Ammon's horn (tissue), 1 donor: ENCODE measurements at regions not wholly inside any gene's neighbourhood (a gene's known extent, or its start where the extent isn't known, plus 50 kb on each side); places are given as distances from the start of the nearest gene placed in this dataset.
"Not testable (repeated sequence)": the region's sequence is repeated elsewhere in the genome, so short reads cannot be mapped to it uniquely, and the experiment has no call there.

Experiments
- DNase-seq: peaks from one replicate; pipeline ENCODE4 v3.0.0-alpha.2; 2016; ENCODE audit warnings: low spot score

GRCh38 chr13:81383444-81383843, 1042.5 kb upstream of the SPRY2 start:
- DNase-seq = no peak

DNA sequence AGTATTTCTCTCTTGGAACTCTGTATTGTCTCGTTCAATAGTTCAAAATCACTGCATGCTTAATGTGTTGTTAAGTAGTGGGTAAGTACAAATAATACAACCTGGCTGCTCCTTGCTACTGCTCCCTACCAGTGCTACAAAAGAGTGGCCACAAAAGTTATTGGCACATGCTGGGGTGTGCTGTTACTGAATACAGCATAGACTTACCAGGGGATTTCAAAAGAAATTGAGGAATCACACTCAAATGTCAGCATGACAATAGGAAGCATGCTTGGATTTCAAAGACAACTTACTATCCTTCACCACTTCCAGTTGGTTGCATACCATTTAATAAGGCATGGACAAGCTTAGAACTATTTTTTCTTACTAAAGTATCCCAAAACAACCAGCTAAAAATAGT, 1041.3 kb upstream of the SPRY2 start:
- DNase-seq = no peak

GRCh38 chr13:81381560-81381959, 1040.6 kb upstream of the SPRY2 start:
- DNase-seq = no peak

DNA sequence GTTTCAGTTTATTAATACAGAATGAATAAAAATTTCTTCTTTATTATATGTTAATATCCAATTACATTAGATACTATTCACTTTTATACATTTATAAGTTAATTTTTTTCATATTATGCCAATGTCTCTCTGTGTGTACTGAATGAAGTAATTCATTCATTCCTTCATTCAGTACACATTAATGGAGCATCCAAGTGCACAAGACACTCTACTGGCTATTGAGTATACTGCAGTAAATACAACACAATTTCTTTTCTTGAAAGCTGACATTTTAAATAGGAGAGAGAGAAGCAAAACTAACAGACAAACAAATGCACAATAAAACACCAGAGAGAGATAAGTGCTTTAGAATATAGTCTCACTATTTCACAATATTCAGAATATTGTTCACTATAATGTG, 1038.3 kb upstream of the SPRY2 start:
- DNase-seq = no peak

DNA sequence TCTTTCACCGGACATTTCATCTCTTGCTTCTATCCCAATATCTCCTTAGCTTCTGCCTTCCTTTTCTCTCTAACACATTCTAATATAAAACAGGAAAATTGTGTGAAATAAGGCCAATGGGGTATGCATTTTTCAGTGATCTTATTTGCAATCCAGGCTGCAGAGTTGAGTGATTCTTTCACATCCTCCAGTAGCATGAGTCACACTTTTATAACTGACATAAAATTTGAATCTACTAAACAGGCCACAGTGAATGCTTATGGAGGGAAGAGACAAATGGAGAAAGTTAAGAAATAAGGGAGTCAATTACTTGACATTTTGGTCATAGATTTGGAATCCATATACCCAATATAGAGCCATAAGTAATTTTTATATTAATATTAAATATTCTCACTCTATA, 1037.0 kb upstream of the SPRY2 start:
- DNase-seq = no peak

- DNase-seq = no peak
Observed at GRCh38 chr13:81375709-81376108, 1034.8 kb upstream of the SPRY2 start.

- DNase-seq = not testable (repeated sequence)
Observed at GRCh38 chr13:81362711-81363110, 1021.8 kb upstream of the SPRY2 start.

- no peak for DNase-seq
Observed at GRCh38 chr13:81350056-81350455, 1009.1 kb upstream of the SPRY2 start.

GRCh38 chr13:81340118-81341069, 999.5 kb upstream of the SPRY2 start:
- not testable (repeated sequence) for DNase-seq

DNA sequence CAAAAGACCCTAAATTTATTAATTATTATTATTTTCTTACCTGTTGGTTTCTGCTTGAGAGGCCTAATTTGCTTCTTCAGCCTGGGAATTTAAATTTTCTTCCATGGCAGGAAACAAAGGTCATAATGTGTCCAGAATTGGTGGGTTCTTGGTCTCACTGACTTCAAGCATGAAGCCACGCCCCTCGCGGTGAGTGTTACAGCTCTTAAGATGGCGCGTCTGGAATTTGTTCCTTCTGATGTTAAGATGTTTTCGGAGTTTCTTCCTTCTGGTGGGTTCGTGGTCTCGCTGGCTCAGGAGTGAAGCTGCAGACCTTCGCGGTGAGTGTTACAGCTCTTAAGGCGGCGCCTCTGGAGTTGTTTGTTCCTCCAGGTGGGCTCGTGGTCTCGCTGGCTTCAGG, 998.7 kb upstream of the SPRY2 start:
- DNase-seq = not testable (repeated sequence)

DNA sequence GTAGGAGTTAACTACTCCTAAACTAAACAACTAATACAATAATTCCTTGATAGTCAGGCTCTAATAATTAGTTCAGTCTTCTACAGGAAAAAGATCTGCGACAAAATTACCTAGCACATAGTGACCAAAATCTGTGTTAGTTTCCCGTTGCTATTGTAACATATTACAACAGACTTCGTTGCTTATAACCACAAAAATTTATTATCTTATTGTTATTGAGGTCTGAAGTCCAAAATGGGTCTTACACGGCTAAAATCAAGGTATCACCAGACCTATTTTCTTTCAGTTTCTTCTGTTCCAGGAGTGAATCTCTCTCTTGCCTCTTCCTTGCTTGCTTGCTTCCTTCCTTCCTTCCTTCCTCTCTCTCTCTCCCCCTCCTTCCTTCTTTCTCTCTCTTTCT, 993.6 kb upstream of the SPRY2 start:
- no peak for DNase-seq

GRCh38 chr13:81326913-81327312, 986.0 kb upstream of the SPRY2 start:
- DNase-seq = no peak

DNA sequence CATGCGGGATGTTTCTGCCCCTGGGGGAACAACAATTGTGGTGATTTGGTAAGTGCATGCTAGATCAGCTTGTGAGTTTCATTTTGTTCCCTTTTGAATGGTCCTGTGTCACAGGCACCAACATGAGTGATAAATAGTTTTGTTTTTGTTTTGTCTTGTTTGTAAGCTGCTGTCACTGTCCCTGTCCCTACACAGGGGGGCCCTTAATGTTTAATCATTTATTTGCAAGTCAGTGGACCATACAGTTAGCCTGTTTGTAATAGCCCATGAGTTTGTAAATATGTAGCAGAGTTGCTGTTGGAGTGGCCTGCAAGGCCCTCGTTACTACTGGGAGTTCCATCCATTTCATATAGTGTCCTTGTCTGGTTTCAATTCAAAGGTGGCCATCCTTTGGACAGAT, 979.6 kb upstream of the SPRY2 start:
- no peak for DNase-seq

DNA sequence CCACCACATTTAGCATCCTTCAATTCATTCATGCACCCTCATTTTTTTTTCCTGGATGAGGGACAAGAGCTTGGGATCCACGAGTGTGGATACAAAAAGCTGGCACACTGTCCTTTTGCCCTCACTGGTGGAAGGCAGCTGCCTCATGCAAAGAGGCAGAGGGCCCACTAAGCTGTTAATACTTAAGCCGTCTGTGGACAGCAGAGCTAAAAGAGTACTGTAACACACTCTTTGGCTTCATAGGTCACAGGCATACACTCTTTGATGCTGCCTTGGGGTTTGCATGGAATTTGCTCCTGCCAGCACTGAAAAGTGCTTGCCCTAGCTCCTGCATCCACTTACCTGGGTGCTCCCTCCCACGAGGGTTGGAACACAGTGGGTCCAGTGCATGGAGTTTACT, 978.4 kb upstream of the SPRY2 start:
- DNase-seq = no peak

DNA sequence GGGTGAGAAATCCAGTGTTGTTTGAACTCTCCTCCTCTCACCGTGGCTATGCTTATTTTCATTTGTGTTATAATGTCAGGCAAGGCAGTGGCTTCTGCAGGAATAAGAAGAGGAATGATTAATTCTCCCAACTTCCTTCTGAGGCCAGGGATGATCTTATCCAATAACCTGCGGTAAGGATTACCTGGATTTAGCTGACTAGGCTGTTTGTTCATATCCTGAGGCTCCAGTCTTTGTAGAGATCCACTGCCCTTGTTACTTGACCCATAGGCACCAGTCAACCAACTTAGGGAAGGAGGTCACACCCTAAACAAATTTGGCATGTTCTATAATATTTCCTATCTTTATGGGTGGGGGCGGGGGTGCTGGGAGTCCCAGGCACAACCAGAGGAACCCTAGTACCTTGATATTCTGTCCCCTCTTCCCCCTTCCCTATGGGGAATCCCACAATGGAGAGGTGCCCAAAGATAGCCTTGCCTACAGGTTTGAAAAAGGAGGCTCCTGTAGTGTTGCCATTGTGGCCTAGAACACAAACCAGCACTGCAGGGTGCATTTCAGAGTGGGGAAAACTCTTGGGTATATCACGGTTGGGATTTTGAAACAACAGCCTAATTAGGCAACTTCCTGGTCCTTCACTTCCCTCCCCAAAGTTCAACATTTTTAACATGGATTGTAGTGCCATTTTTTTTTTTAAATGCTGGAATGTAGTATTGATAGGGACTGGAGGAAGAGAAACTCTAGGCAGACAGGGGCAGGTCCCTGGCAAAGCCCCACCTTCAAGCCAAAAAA, 977.5 kb upstream of the SPRY2 start:
- DNase-seq = no peak

DNA sequence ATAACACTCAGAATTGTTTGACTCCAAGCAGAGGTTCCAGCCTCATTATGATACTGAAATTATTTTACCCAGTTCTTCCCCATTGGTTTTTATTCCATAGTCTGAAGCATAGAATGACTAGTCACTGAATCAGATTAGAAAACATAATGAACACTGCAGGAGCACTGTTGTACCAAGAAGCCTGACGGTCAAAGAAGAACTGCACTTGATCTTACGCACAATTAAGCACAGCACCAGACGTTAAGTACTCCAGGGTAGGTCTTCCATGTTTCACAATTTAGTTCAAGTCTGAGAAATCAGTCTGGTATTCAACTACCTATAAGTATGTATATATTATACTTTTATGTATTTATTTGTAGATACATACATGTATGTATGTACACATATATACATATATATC, 973.5 kb upstream of the SPRY2 start:
- DNase-seq = no peak

- DNase-seq = no peak
Observed at GRCh38 chr13:81305928-81306327, 965.0 kb upstream of the SPRY2 start.

DNA sequence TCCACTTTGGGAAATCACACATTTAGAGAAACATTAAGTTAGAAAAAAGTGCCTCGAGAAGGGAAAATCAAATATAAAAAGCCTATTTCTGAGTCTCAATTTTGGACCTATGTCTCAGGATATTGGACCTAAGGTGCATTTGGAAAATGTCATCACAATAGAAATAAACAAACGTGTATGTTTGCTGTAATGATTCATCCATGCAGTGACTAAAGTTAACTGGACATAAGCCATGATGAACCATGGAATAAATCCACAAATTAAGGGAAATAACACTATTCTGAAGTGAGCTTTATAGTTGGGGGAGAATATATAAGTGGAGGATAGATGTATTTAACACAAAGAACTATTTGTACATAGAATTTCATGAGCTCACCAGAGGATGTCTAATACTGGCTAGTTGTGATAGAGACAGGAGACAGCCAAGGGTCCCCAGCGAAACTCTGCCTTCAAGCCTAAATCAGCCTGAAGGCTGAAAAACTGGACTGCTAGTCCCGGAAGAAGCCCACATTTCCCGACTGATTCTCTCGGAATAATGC, 963.3 kb upstream of the SPRY2 start:
- no peak for DNase-seq

DNA sequence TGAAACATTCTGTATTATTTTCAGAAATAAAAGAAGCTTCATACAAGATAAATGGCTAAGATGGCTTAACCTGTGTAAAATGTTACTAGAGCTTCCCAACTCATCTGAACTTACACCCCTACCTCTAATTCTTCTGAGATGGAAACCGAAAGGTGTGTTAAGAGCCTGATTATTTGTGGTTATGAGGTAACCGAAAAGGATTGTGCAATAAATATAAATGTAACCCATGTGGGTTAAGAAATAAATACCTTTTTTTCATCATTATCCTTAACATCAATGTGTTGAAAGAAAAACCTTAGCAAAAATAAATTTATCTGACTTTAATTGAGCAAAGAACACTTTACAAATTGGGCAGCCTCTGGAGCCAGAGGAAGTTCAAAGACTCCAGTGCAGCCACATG, 961.8 kb upstream of the SPRY2 start:
- no peak for DNase-seq

GRCh38 chr13:81302125-81302524, 961.2 kb upstream of the SPRY2 start:
- DNase-seq = no peak

- no peak for DNase-seq
Observed at GRCh38 chr13:81295177-81295576, 954.3 kb upstream of the SPRY2 start.

- no peak for DNase-seq
Observed at GRCh38 chr13:81293594-81294164, 952.8 kb upstream of the SPRY2 start.

DNA sequence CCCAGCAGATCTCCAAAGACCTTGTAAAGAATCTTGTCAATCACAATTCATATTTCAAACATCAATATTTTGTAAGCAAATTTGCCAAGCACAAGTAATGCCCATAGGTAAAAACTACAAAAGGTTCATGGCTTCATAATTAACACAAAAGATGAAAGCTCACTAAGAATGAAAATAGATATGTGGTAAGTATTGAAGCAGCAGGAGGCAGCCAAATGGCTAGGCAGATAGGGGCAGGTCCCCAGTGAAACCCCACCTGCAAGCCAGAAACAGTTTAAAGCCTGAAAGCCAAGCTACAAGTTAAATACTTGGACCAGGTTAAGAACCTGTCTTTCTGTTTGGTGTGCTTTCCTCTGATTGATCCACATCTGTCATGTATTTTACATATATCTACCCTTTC, 942.6 kb upstream of the SPRY2 start:
- DNase-seq = no peak
